A549 (cell line): ENCODE measurements at regions not wholly inside any gene's neighbourhood (a gene's known extent, or its start where the extent isn't known, plus 50 kb on each side); places are given as distances from the start of the nearest gene placed in this dataset.

ENCODE experiments used
- CBX2 ChIP-seq: fragments of 200-600 bp; sonication (generic); IDR thresholded peaks from 2 replicates; pipeline ENCODE4 v1.6.1; 2016; ENCODE audit warnings: low read depth, mild to moderate bottlenecking, borderline replicate concordance
- CTCF ChIP-seq: fragments of >200 bp; sonication (Bioruptor Twin); formaldehyde crosslinking; IDR thresholded peaks from 3 replicates; pipeline ENCODE4 v1.5.1; 2016
- E2F6 ChIP-seq: IDR thresholded peaks from 2 replicates; pipeline ENCODE4 v1.6.1; 2012; ENCODE audit warnings: low read depth, borderline replicate concordance
- EHMT2 ChIP-seq: fragments of 200-600 bp; sonication (generic); IDR thresholded peaks from 2 replicates; pipeline ENCODE4 v1.6.1; 2016; ENCODE audit warnings: antibody characterized with exemption, low read depth, mild to moderate bottlenecking, moderate library complexity
- GATA3 ChIP-seq: IDR thresholded peaks from 2 replicates; pipeline ENCODE4 v1.6.1; 2012; ENCODE audit warnings: borderline replicate concordance
- JUNB ChIP-seq: fragments of >200 bp; sonication (Bioruptor Twin); formaldehyde crosslinking; IDR thresholded peaks from 2 replicates; pipeline ENCODE4 v1.6.1; 2016
- KDM1A ChIP-seq: fragments of 200-600 bp; sonication (generic); IDR thresholded peaks from 2 replicates; pipeline ENCODE4 v1.6.1; 2016; ENCODE audit warnings: low read depth, mild to moderate bottlenecking
- MAX ChIP-seq: IDR thresholded peaks from 2 replicates; pipeline ENCODE4 v1.6.1; 2012
- POLR2A ChIP-seq: IDR thresholded peaks from 2 replicates; pipeline ENCODE4 v1.6.1; 2012; ENCODE audit warnings: mild to moderate bottlenecking, low read length
- POLR2AphosphoS2 ChIP-seq: conservative IDR thresholded peaks from 2 replicates; pipeline ENCODE4 v1.6.1; 2012; ENCODE audit warnings: low read length, improper control_type of control experiment, inconsistent platforms
- RFX5 ChIP-seq: fragments of 450-650 bp; IDR thresholded peaks from 2 replicates; pipeline ENCODE4 v1.7.1; 2014; ENCODE audit warnings: antibody characterized with exemption, mild to moderate bottlenecking, moderate library complexity
- SMC3 ChIP-seq: fragments of >200 bp; sonication (Bioruptor Twin); formaldehyde crosslinking; IDR thresholded peaks from 3 replicates; pipeline ENCODE4 v1.6.1; 2018; ENCODE audit warnings: inconsistent platforms
- ZC3H11A ChIP-seq: fragments of 450-650 bp; IDR thresholded peaks from 2 replicates; pipeline ENCODE4 v1.6.1; 2014; ENCODE audit warnings: antibody characterized with exemption, mild to moderate bottlenecking

GRCh38 chr22:48279461-48279756 is 1517.0 kb downstream of the TBC1D22A start:
- TF ChIP-seq JUNB (no peak), CBX2 (no peak), GATA3 (no peak), EHMT2 (no peak), POLR2AphosphoS2 (no peak), RFX5 (no peak), ZC3H11A (no peak), E2F6 (no peak), KDM1A (no peak), CTCF (no peak), MAX (no peak), POLR2A (no peak), SMC3 (no peak)
